ES-I3 (cell line): ENCODE measurements at regions not wholly inside any gene's neighbourhood (a gene's known extent, or its start where the extent isn't known, plus 50 kb on each side); places are given as distances from the start of the nearest gene placed in this dataset.

Source experiments
- H3K36me3 ChIP-seq: 2 replicates; pipeline ENCODE4 v1.6.1; 2013; ENCODE audit warnings: mild to moderate bottlenecking, low read length, control low read depth, moderate library complexity; ENCODE audit not compliant: insufficient read depth
- H3K4me1 ChIP-seq: 2 replicates; pipeline ENCODE4 v1.6.1; 2013; ENCODE audit warnings: mild to moderate bottlenecking, control low read depth, low read length; ENCODE audit not compliant: insufficient read depth
- H3K9ac ChIP-seq: 2 replicates; pipeline ENCODE4 v1.6.1; 2013; ENCODE audit warnings: low read depth, mild to moderate bottlenecking, low read length, moderate library complexity
- H3K9me3 ChIP-seq: 2 replicates; pipeline ENCODE4 v1.6.1; 2013; ENCODE audit warnings: mild to moderate bottlenecking, low read length, moderate library complexity; ENCODE audit not compliant: control insufficient read depth, insufficient read depth

- Histone ChIP-seq H3K4me1 (no peaks in the 10 kb centered on the region), H3K36me3 (no peaks in the 10 kb centered on the region), H3K9me3 (no peaks in the 10 kb centered on the region), H3K9ac (no peak overlapping the region)
Measured at GRCh38 chr13:22148187-22148586, 477.3 kb downstream of the FGF9 start.

- no peaks in the 10 kb centered on the region for H3K4me1 ChIP-seq
- H3K9ac ChIP-seq: no peak overlapping the region
- no peaks in the 10 kb centered on the region for H3K36me3 ChIP-seq
- H3K9me3 ChIP-seq: no peaks in the 10 kb centered on the region
Measured at GRCh38 chr13:22152751-22153150, 481.9 kb downstream of the FGF9 start.

GRCh38 chr13:22154041-22154440 lies 483.2 kb downstream of the FGF9 start:
- H3K9ac ChIP-seq: no peak overlapping the region

GRCh38 chr13:22161871-22162270 lies 491.0 kb downstream of the FGF9 start:
- Histone ChIP-seq H3K36me3 (no peaks in the 10 kb centered on the region), H3K4me1 (no peaks in the 10 kb centered on the region), H3K9ac (no peak overlapping the region), H3K9me3 (no peaks in the 10 kb centered on the region)

More at GRCh38 chr13:22154041-22154440, 483.2 kb downstream of the FGF9 start:
- Histone ChIP-seq H3K36me3 (no peaks in the 10 kb centered on the region), H3K4me1 (no peaks in the 10 kb centered on the region), H3K9me3 (no peaks in the 10 kb centered on the region)

- no peaks in the 10 kb centered on the region for H3K9me3 ChIP-seq
- no peaks in the 10 kb centered on the region for H3K4me1 ChIP-seq
- no peaks in the 10 kb centered on the region for H3K36me3 ChIP-seq
- H3K9ac ChIP-seq: no peak overlapping the region
Measured at GRCh38 chr13:22162889-22163288, 492.0 kb downstream of the FGF9 start.

GRCh38 chr13:22168437-22169190 lies 497.7 kb downstream of the FGF9 start:
- peaks cover 7% of the 10 kb centered on the region; the same call in 1 of the 2 replicates for H3K4me1 ChIP-seq
- no peaks in the 10 kb centered on the region for H3K9me3 ChIP-seq
- H3K9ac ChIP-seq: no peak overlapping the region
- H3K36me3 ChIP-seq: no peaks in the 10 kb centered on the region

GRCh38 chr13:22169473-22169872 lies 498.6 kb downstream of the FGF9 start:
- Histone ChIP-seq H3K36me3 (no peaks in the 10 kb centered on the region), H3K9ac (no peak overlapping the region), H3K4me1 (peaks cover 7% of the 10 kb centered on the region; the same call in 1 of the 2 replicates), H3K9me3 (no peaks in the 10 kb centered on the region)

GRCh38 chr13:22173610-22174009 lies 502.7 kb downstream of the FGF9 start:
- no peak overlapping the region for H3K9ac ChIP-seq
- H3K9me3 ChIP-seq: no peaks in the 10 kb centered on the region
- H3K4me1 ChIP-seq: peaks cover 7% of the 10 kb centered on the region; the same call in 1 of the 2 replicates
- H3K36me3 ChIP-seq: no peaks in the 10 kb centered on the region; the same call in 1 of the 2 replicates

GRCh38 chr13:22175241-22175640 lies 504.4 kb downstream of the FGF9 start:
- H3K9ac ChIP-seq: no peak overlapping the region
- no peaks in the 10 kb centered on the region for H3K4me1 ChIP-seq
- no peaks in the 10 kb centered on the region; the same call in 1 of the 2 replicates for H3K36me3 ChIP-seq
- no peaks in the 10 kb centered on the region for H3K9me3 ChIP-seq

- H3K4me1 ChIP-seq: no peaks in the 10 kb centered on the region
Measured at GRCh38 chr13:22175815-22176214, 504.9 kb downstream of the FGF9 start.

GRCh38 chr13:22176968-22177520 lies 506.2 kb downstream of the FGF9 start:
- no peaks in the 10 kb centered on the region for H3K4me1 ChIP-seq
- no peaks in the 10 kb centered on the region; the same call in 1 of the 2 replicates for H3K36me3 ChIP-seq
- H3K9ac ChIP-seq: no peak overlapping the region
- no peaks in the 10 kb centered on the region for H3K9me3 ChIP-seq

More at GRCh38 chr13:22175815-22176214, 504.9 kb downstream of the FGF9 start:
- Histone ChIP-seq H3K36me3 (no peaks in the 10 kb centered on the region; the same call in 1 of the 2 replicates), H3K9ac (no peak overlapping the region), H3K9me3 (no peaks in the 10 kb centered on the region)

- Histone ChIP-seq H3K36me3 (no peaks in the 10 kb centered on the region; the same call in 1 of the 2 replicates), H3K4me1 (no peaks in the 10 kb centered on the region), H3K9ac (no peak overlapping the region), H3K9me3 (no peaks in the 10 kb centered on the region)
Measured at GRCh38 chr13:22178878-22179277, 508.0 kb downstream of the FGF9 start.

GRCh38 chr13:22187329-22187728 lies 516.5 kb downstream of the FGF9 start:
- Histone ChIP-seq H3K9me3 (no peaks in the 10 kb centered on the region), H3K9ac (no peak overlapping the region), H3K36me3 (no peaks in the 10 kb centered on the region), H3K4me1 (no peaks in the 10 kb centered on the region)

- Histone ChIP-seq H3K9me3 (no peaks in the 10 kb centered on the region), H3K36me3 (no peaks in the 10 kb centered on the region), H3K4me1 (no peaks in the 10 kb centered on the region), H3K9ac (no peak overlapping the region)
Measured at GRCh38 chr13:22189176-22190048, 518.5 kb downstream of the FGF9 start.
